Naive thymus-derived CD4-positive, alpha-beta T cell (primary cell): ENCODE measurements at regions not wholly inside any gene's neighbourhood (a gene's known extent, or its start where the extent isn't known, plus 50 kb on each side); places are given as distances from the start of the nearest gene placed in this dataset.

Source experiments
- ATAC-seq: fragments of 150-1000 bp; cut with Tn5 transposase; 2 replicates; pipeline ENCODE4 v1.10.0; 2021; ENCODE audit warnings: mild to moderate bottlenecking, moderate library complexity
- CTCF ChIA-PET: fragments of 350-600 bp; sonication (Branson Sonifier 250); formaldehyde crosslinking; loops from one replicate; lab custom pipeline; 2021; ENCODE audit warnings: antibody characterized with exemption; lab: Charles Lee
- POLR2A ChIA-PET: fragments of 350-600 bp; sonication (Branson Sonifier 250); formaldehyde crosslinking; loops from one replicate; lab custom pipeline; 2021; ENCODE audit warnings: antibody characterized with exemption, inconsistent platforms; lab: Charles Lee
- DNase-seq, 9 donors: peaks; one replicate each; pipeline versions ENCODE4 v3.0.0 to v3.0.0-alpha.2; 2020 to 2022; ENCODE audit warnings: mixed read lengths in 1 of 9
- H3K27ac ChIP-seq: one replicate; pipeline ENCODE4 v1.7.0; 2013; ENCODE audit warnings: mild to moderate bottlenecking, low read depth, low read length, moderate library complexity
- H3K27me3 ChIP-seq, 2 donors: one replicate each; pipeline ENCODE4 v1.7.0; 2013; ENCODE audit warnings: low read length in 2 of 2, mild to moderate bottlenecking in 2 of 2, moderate library complexity in 2 of 2; ENCODE audit not compliant: control insufficient read depth in 2 of 2, insufficient read depth in 2 of 2
- H3K36me3 ChIP-seq, 3 experiments: 1 replicate in 2 of 3; 2 replicates in 1 of 3; pipeline ENCODE4 v1.7.0; 2013; ENCODE audit warnings: low read length in 3 of 3, mild to moderate bottlenecking in 3 of 3, moderate library complexity in 1 of 3; ENCODE audit not compliant: insufficient read depth in 3 of 3, control insufficient read depth in 2 of 3
- H3K4me1 ChIP-seq, 2 donors: one replicate each; pipeline ENCODE4 v1.7.0; 2013; ENCODE audit warnings: low read length in 2 of 2, mild to moderate bottlenecking in 2 of 2, moderate library complexity in 1 of 2; ENCODE audit not compliant: control insufficient read depth in 2 of 2, insufficient read depth in 2 of 2
- H3K4me3 ChIP-seq: 2 replicates; pipeline ENCODE4 v1.7.0; 2013; ENCODE audit warnings: mild to moderate bottlenecking, low read length
- H3K9me3 ChIP-seq, 3 experiments: 1 replicate in 2 of 3; 2 replicates in 1 of 3; pipeline ENCODE4 v1.7.0; 2013; ENCODE audit warnings: low read length in 3 of 3; ENCODE audit not compliant: control insufficient read depth in 2 of 3
- H3K27ac Mint-ChIP-seq, 9 donors: one replicate each; pipeline ENCODE4 v1.8.0; 2020 to 2022; ENCODE audit warnings: mixed read lengths in 9 of 9, mild to moderate bottlenecking in 8 of 9, moderate library complexity in 5 of 9, inconsistent platforms in 2 of 9
- H3K27me3 Mint-ChIP-seq, 5 donors: one replicate each; pipeline ENCODE4 v1.8.0; 2021 to 2022; ENCODE audit warnings: mixed read lengths in 5 of 5, mild to moderate bottlenecking in 1 of 5
- H3K36me3 Mint-ChIP-seq, 5 donors: one replicate each; pipeline ENCODE4 v1.8.0; 2020 to 2022; ENCODE audit warnings: mixed read lengths in 5 of 5, mild to moderate bottlenecking in 3 of 5, inconsistent platforms in 1 of 5
- H3K4me1 Mint-ChIP-seq, 7 donors: one replicate each; pipeline ENCODE4 v1.8.0; 2020 to 2022; ENCODE audit warnings: mixed read lengths in 7 of 7, mild to moderate bottlenecking in 3 of 7, inconsistent platforms in 1 of 7
- H3K4me3 Mint-ChIP-seq, 10 donors: one replicate each; pipeline ENCODE4 v1.8.0; 2020 to 2022; ENCODE audit warnings: mild to moderate bottlenecking in 10 of 10, mixed read lengths in 10 of 10, moderate library complexity in 6 of 10, inconsistent platforms in 2 of 10
- H3K9me3 Mint-ChIP-seq, 11 donors: one replicate each; pipeline ENCODE4 v1.8.0; 2020 to 2022; ENCODE audit warnings: mixed read lengths in 11 of 11, mild to moderate bottlenecking in 4 of 11, inconsistent platforms in 1 of 11, moderate library complexity in 1 of 11
- intact Hi-C, 2 donors: fragments of 100-400 bp; cut with micrococcal nuclease; formaldehyde crosslinking; loops; one replicate each; pipeline ENCODE4 v1.15.1; 2023

- Mint-ChIP-seq H3K27ac (no peak overlapping the region), H3K9me3 (peaks cover 0 to 7% (median 0%) of the 10 kb centered on the region in 11 donors), H3K4me3 (no peak overlapping the region), H3K36me3 (no peaks in the 10 kb centered on the region), H3K27me3 (peaks cover 0 to 4% (median 4%) of the 10 kb centered on the region in 5 donors), H3K4me1 (no peaks in the 10 kb centered on the region)
- H3K27me3 ChIP-seq, result no peaks in the 10 kb centered on the region
- intact Hi-C loops, result no loop called here
- H3K27ac ChIP-seq, result no peak overlapping the region
- CTCF ChIA-PET, result no interaction called here
- H3K4me3 ChIP-seq, result no peak overlapping the region
- ATAC-seq, result no peak
- DNase-seq, result no peak
- no peaks in the 10 kb centered on the region for H3K36me3 ChIP-seq
- POLR2A ChIA-PET, result no interaction called here
- no peaks in the 10 kb centered on the region for H3K9me3 ChIP-seq
- H3K4me1 ChIP-seq, result no peaks in the 10 kb centered on the region
Observed at GRCh38 chr2:56088411-56088810, 95.4 kb upstream of the CCDC85A start.

- H3K4me3 ChIP-seq, result no peak overlapping the region
- DNase-seq, result no peak
- no peak for ATAC-seq
- H3K27me3 Mint-ChIP-seq, result peaks cover 0 to 4% (median 0%) of the 10 kb centered on the region in 5 donors
- H3K9me3 Mint-ChIP-seq, result peaks cover 0 to 7% (median 2%) of the 10 kb centered on the region in 11 donors
- H3K4me3 Mint-ChIP-seq, result no peak overlapping the region
- no peaks in the 10 kb centered on the region for H3K36me3 Mint-ChIP-seq
- ChIA-PET POLR2A (no interaction called here), CTCF (no interaction called here)
- no peak overlapping the region for H3K27ac Mint-ChIP-seq
- no peaks in the 10 kb centered on the region for H3K9me3 ChIP-seq
- intact Hi-C loops, result no loop called here
- no peak overlapping the region for H3K27ac ChIP-seq
- no peaks in the 10 kb centered on the region for H3K27me3 ChIP-seq
- no peaks in the 10 kb centered on the region for H3K36me3 ChIP-seq
- no peaks in the 10 kb centered on the region for H3K4me1 ChIP-seq
- no peaks in the 10 kb centered on the region for H3K4me1 Mint-ChIP-seq
Observed at GRCh38 chr2:56089931-56090330, 93.9 kb upstream of the CCDC85A start.

GRCh38 chr2:56099963-56100362, 83.8 kb upstream of the CCDC85A start:
- no peak overlapping the region for H3K4me3 ChIP-seq
- Mint-ChIP-seq H3K4me1 (no peaks in the 10 kb centered on the region), H3K27ac (no peak overlapping the region), H3K27me3 (peaks cover 0 to 11% (median 0%) of the 10 kb centered on the region in 5 donors), H3K9me3 (peaks cover 0 to 8% (median 0%) of the 10 kb centered on the region in 11 donors), H3K4me3 (no peak overlapping the region), H3K36me3 (no peaks in the 10 kb centered on the region)
- ATAC-seq (no peak), DNase-seq (no peak)
- ChIA-PET POLR2A (no interaction called here), CTCF (no interaction called here)
- intact Hi-C loops, result no loop called here
- no peaks in the 10 kb centered on the region for H3K9me3 ChIP-seq
- no peaks in the 10 kb centered on the region for H3K4me1 ChIP-seq
- no peaks in the 10 kb centered on the region for H3K27me3 ChIP-seq
- no peak overlapping the region for H3K27ac ChIP-seq
- no peaks in the 10 kb centered on the region for H3K36me3 ChIP-seq

GRCh38 chr2:56100791-56101312, 82.9 kb upstream of the CCDC85A start:
- H3K4me1 ChIP-seq, result no peaks in the 10 kb centered on the region
- Mint-ChIP-seq H3K27ac (no peak overlapping the region), H3K27me3 (peaks cover 0 to 11% (median 0%) of the 10 kb centered on the region in 5 donors), H3K4me1 (no peaks in the 10 kb centered on the region), H3K9me3 (peaks cover 0 to 8% (median 0%) of the 10 kb centered on the region in 11 donors), H3K36me3 (no peaks in the 10 kb centered on the region), H3K4me3 (no peak overlapping the region)
- H3K27ac ChIP-seq, result no peak overlapping the region
- POLR2A ChIA-PET, result no interaction called here
- intact Hi-C loops, result no loop called here
- H3K4me3 ChIP-seq, result no peak overlapping the region
- no peaks in the 10 kb centered on the region for H3K27me3 ChIP-seq
- H3K36me3 ChIP-seq, result no peaks in the 10 kb centered on the region
- H3K9me3 ChIP-seq, result no peaks in the 10 kb centered on the region
- DNase-seq (no peak), ATAC-seq (no peak)
- CTCF ChIA-PET, result no interaction called here

GRCh38 chr2:56102098-56102497, 81.7 kb upstream of the CCDC85A start:
- Histone ChIP-seq H3K36me3 (no peaks in the 10 kb centered on the region), H3K4me1 (no peaks in the 10 kb centered on the region), H3K9me3 (no peaks in the 10 kb centered on the region), H3K27me3 (no peaks in the 10 kb centered on the region), H3K27ac (no peak overlapping the region), H3K4me3 (no peak overlapping the region)
- Mint-ChIP-seq H3K4me1 (no peaks in the 10 kb centered on the region), H3K36me3 (no peaks in the 10 kb centered on the region), H3K9me3 (peaks cover 0 to 8% (median 0%) of the 10 kb centered on the region in 11 donors), H3K4me3 (no peak overlapping the region), H3K27me3 (peaks cover 0 to 11% (median 0%) of the 10 kb centered on the region in 5 donors), H3K27ac (no peak overlapping the region)
- intact Hi-C loops, result no loop called here
- DNase-seq, result no peak
- ATAC-seq, result no peak
- CTCF ChIA-PET, result no interaction called here
- POLR2A ChIA-PET, result no interaction called here

- ATAC-seq, result no peak
- intact Hi-C loops, result no loop called here
- H3K27me3 ChIP-seq, result no peaks in the 10 kb centered on the region
- H3K36me3 ChIP-seq, result no peaks in the 10 kb centered on the region
- peaks cover 0 to 8% (median 0%) of the 10 kb centered on the region in 11 donors for H3K9me3 Mint-ChIP-seq
- H3K27ac ChIP-seq, result no peak overlapping the region
- H3K4me1 Mint-ChIP-seq, result no peaks in the 10 kb centered on the region
- no peak overlapping the region for H3K4me3 ChIP-seq
- peaks cover 0 to 11% (median 0%) of the 10 kb centered on the region in 5 donors for H3K27me3 Mint-ChIP-seq
- no peaks in the 10 kb centered on the region for H3K4me1 ChIP-seq
- H3K4me3 Mint-ChIP-seq, result no peak overlapping the region
- H3K36me3 Mint-ChIP-seq, result no peaks in the 10 kb centered on the region
- H3K9me3 ChIP-seq, result no peaks in the 10 kb centered on the region
- ChIA-PET CTCF (no interaction called here), POLR2A (no interaction called here)
- DNase-seq, result no peak
- H3K27ac Mint-ChIP-seq, result no peak overlapping the region
Observed at GRCh38 chr2:56102866-56103265, 80.9 kb upstream of the CCDC85A start.

- Mint-ChIP-seq H3K36me3 (no peaks in the 10 kb centered on the region), H3K27ac (no peak overlapping the region), H3K27me3 (peaks cover 0 to 11% (median 0%) of the 10 kb centered on the region in 5 donors), H3K9me3 (peaks cover 0 to 8% (median 0%) of the 10 kb centered on the region in 11 donors), H3K4me1 (no peaks in the 10 kb centered on the region), H3K4me3 (no peak overlapping the region)
- H3K36me3 ChIP-seq, result no peaks in the 10 kb centered on the region
- no peak overlapping the region for H3K4me3 ChIP-seq
- intact Hi-C loops, result no loop called here
- CTCF ChIA-PET, result no interaction called here
- ATAC-seq (no peak), DNase-seq (no peak)
- H3K9me3 ChIP-seq, result no peaks in the 10 kb centered on the region
- H3K27me3 ChIP-seq, result no peaks in the 10 kb centered on the region
- H3K27ac ChIP-seq, result no peak overlapping the region
- H3K4me1 ChIP-seq, result no peaks in the 10 kb centered on the region
- POLR2A ChIA-PET, result no interaction called here
Observed at GRCh38 chr2:56104962-56105361, 78.8 kb upstream of the CCDC85A start.
